MM.1S (cell line): ENCODE measurements at regions not wholly inside any gene's neighbourhood (a gene's known extent, or its start where the extent isn't known, plus 50 kb on each side); places are given as distances from the start of the nearest gene placed in this dataset.

Source experiments
- CTCF ChIP-seq: fragments of 300-600 bp; sonication (generic); IDR thresholded peaks from 2 replicates; pipeline ENCODE4 v1.5.1; 2016; ENCODE audit warnings: antibody characterized with exemption, low read length, mixed read lengths
- EZH2 ChIP-seq: fragments of 300-600 bp; sonication (generic); optimal IDR thresholded peaks from 2 replicates; pipeline ENCODE3; 2017; ENCODE audit warnings: low read depth, mild to moderate bottlenecking, antibody characterized with exemption, low read length, mixed read lengths
- EZH2phosphoT487 ChIP-seq: fragments of 300-600 bp; sonication (generic); IDR thresholded peaks from 2 replicates; pipeline ENCODE4 v1.6.1; 2018; ENCODE audit warnings: antibody characterized with exemption, low read length

DNA sequence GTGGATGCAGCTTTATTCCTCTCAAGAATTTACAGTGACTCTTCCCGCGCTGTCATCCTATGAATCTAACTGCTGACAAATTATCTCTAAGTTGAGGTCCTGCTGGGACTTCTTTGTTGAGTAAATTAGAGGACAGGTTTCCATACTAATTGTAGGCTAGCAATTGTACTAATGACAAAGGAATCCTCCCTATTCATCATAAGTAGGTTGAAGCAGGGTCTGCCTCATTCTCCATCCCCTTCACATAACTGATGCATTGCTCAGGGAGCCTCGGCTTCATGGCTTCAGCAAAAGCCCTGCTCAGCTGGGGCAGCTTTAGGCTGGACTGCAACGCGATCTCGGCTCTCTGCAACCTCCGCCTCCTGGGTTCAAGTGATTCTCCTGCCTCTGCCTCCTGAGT, 83.1 kb upstream of the IRX6 start:
- TF ChIP-seq EZH2phosphoT487 (no peak), CTCF (no peak), EZH2 (no peak)
